ENCODE measurements at regions not wholly inside any gene's neighbourhood (a gene's known extent, or its start where the extent isn't known, plus 50 kb on each side); places are given as distances from the start of the nearest gene placed in this dataset.

DNA sequence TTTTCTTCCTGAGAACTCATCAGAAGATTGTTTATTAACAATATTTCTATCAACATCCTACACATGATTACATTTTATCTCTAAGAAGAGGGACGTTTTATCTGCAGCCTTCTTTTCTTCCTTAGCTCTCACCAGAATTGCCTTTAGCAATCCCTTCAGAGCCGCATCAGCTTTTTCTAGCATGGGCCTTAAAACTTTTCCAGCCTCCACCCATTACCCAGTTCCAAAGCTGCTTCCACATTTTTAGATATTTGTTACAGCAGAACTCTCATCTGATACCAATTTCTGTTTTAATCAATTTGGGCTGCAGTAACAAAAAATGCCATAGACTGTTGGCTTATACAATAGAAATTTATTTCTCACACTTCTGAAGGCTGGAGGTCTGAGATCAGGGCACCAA is 281.5 kb downstream of the THBS2 start:
- CTCF ChIA-PET, result interaction anchor here (0.5 to 2.9 kb wide), 2 partner anchors 15 to 242 kb away, joined by 3 to 11 read pairs; no protein-coding TSS in a partner anchor
- no peak for DNase-seq (ENCODE audit: unreplicated experiment)
- H3K27me3 Mint-ChIP-seq (ENCODE audit: insufficient read depth, unreplicated experiment), result no peaks in the 10 kb centered on the region
- TF ChIP-seq, protein P1, sequence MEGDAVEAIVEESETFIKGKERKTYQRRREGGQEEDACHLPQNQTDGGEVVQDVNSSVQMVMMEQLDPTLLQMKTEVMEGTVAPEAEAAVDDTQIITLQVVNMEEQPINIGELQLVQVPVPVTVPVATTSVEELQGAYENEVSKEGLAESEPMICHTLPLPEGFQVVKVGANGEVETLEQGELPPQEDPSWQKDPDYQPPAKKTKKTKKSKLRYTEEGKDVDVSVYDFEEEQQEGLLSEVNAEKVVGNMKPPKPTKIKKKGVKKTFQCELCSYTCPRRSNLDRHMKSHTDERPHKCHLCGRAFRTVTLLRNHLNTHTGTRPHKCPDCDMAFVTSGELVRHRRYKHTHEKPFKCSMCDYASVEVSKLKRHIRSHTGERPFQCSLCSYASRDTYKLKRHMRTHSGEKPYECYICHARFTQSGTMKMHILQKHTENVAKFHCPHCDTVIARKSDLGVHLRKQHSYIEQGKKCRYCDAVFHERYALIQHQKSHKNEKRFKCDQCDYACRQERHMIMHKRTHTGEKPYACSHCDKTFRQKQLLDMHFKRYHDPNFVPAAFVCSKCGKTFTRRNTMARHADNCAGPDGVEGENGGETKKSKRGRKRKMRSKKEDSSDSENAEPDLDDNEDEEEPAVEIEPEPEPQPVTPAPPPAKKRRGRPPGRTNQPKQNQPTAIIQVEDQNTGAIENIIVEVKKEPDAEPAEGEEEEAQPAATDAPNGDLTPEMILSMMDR (IDR thresholded peaks at IDR 0.05; ENCODE audit: unreplicated experiment), result no peak
- no peaks in the 10 kb centered on the region for H3K4me1 Mint-ChIP-seq (ENCODE audit: insufficient read depth, unreplicated experiment)
- no peak overlapping the region for H3K27ac Mint-ChIP-seq (ENCODE audit: low read depth, unreplicated experiment)
- no TSS peak for BruUV-seq (replicated peaks)
- no peak overlapping the region for H3K4me3 Mint-ChIP-seq (ENCODE audit: unreplicated experiment)
- intact Hi-C loops (cut with micrococcal nuclease), result no loop called here
- no peaks in the 10 kb centered on the region for H3K9me3 Mint-ChIP-seq (ENCODE audit: unreplicated experiment)
- POLR2A ChIA-PET, result no interaction called here
- H3K36me3 Mint-ChIP-seq (ENCODE audit: insufficient read depth, unreplicated experiment), result no peaks in the 10 kb centered on the region

DNA sequence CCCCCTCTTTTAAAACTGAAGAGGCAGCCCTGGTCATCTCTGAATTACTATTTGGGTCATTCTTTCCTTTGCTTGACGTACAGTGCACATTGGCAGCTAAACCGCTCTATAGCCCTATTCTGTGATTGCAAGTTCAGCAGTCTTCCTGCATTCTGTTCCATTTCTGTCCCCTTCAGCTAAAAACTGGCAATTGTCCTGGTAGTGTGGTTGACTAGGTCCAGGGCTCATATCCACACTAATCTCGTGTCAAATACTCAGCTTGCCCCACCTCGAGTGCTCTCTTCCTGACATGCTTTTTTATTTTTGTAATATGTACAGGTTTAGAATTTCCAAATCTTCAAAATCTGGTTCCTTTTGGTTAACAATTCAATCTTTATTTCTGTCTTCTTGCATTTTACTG is 282.1 kb downstream of the THBS2 start:
- ChIA-PET CTCF (interaction anchor here (0.5 to 2.9 kb wide), 2 partner anchors 15 to 243 kb away, joined by 3 to 11 read pairs; no protein-coding TSS in a partner anchor), POLR2A (no interaction called here)
- intact Hi-C loops (cut with micrococcal nuclease), result no loop called here
- TF ChIP-seq, protein P1 (IDR thresholded peaks at IDR 0.05; ENCODE audit: unreplicated experiment), result no peak
- Mint-ChIP-seq H3K9me3 (ENCODE audit: unreplicated experiment) (no peaks in the 10 kb centered on the region), H3K36me3 (ENCODE audit: insufficient read depth, unreplicated experiment) (no peaks in the 10 kb centered on the region), H3K4me3 (ENCODE audit: unreplicated experiment) (no peak overlapping the region), H3K27ac (ENCODE audit: low read depth, unreplicated experiment) (no peak overlapping the region), H3K4me1 (ENCODE audit: insufficient read depth, unreplicated experiment) (no peaks in the 10 kb centered on the region), H3K27me3 (ENCODE audit: insufficient read depth, unreplicated experiment) (no peaks in the 10 kb centered on the region)
- no peak for DNase-seq (ENCODE audit: unreplicated experiment)
- BruUV-seq (replicated peaks), result no TSS peak

DNA sequence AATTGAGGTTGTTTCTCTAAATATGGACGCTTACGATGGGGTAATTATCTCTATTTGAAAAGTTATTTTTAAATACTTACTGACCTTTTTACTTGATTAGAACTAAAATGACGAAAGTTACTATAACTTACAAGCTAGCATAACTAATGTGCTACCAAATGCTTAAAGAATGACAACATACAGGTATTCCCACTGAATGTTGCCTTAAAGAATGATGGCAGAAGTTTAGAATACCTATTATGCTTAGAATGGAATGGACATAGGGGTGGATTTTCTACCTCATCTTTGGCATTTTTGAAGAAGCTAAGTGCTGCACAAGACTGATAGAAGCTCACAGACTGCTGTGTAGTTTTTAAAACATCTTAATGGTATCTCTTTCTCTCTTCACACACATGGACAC is 284.8 kb downstream of the THBS2 start:
- H3K36me3 Mint-ChIP-seq (ENCODE audit: insufficient read depth, unreplicated experiment), result no peaks in the 10 kb centered on the region
- TF ChIP-seq, protein P1 (IDR thresholded peaks at IDR 0.05; ENCODE audit: unreplicated experiment), result no peak
- no peak overlapping the region for H3K4me3 Mint-ChIP-seq (ENCODE audit: unreplicated experiment)
- H3K27me3 Mint-ChIP-seq (ENCODE audit: insufficient read depth, unreplicated experiment), result no peaks in the 10 kb centered on the region
- no peaks in the 10 kb centered on the region for H3K9me3 Mint-ChIP-seq (ENCODE audit: unreplicated experiment)
- H3K4me1 Mint-ChIP-seq (ENCODE audit: insufficient read depth, unreplicated experiment), result no peaks in the 10 kb centered on the region
- BruUV-seq (replicated peaks), result no TSS peak
- intact Hi-C loops (cut with micrococcal nuclease), result no loop called here
- CTCF ChIA-PET, result no interaction called here
- no peak overlapping the region for H3K27ac Mint-ChIP-seq (ENCODE audit: low read depth, unreplicated experiment)
- no peak for DNase-seq (ENCODE audit: unreplicated experiment)
- POLR2A ChIA-PET, result no interaction called here

DNA sequence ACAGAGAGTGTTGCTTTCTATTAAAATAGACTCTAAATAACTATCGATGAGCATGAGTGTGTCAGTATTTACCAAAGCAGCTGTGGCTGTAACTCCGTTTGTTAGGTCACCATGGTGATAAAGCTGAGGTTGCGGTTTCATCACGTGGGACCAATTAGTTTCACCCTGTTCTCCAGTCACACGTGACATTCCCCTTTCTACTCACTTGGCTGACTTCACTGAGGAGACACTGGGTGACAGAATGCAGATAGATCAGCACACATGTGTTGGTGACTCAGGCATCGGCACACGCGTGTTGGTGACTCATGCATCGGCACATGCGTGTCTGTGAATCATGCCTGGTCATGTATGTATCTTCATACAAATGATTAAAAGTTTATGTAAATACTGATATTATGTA is 285.4 kb downstream of the THBS2 start:
- BruUV-seq (replicated peaks), result no TSS peak
- Mint-ChIP-seq H3K4me1 (ENCODE audit: insufficient read depth, unreplicated experiment) (no peaks in the 10 kb centered on the region), H3K27ac (ENCODE audit: low read depth, unreplicated experiment) (no peak overlapping the region), H3K36me3 (ENCODE audit: insufficient read depth, unreplicated experiment) (no peaks in the 10 kb centered on the region), H3K27me3 (ENCODE audit: insufficient read depth, unreplicated experiment) (no peaks in the 10 kb centered on the region), H3K4me3 (ENCODE audit: unreplicated experiment) (no peak overlapping the region), H3K9me3 (ENCODE audit: unreplicated experiment) (no peaks in the 10 kb centered on the region)
- TF ChIP-seq, protein P1 (IDR thresholded peaks at IDR 0.05; ENCODE audit: unreplicated experiment), result no peak
- DNase-seq (ENCODE audit: unreplicated experiment), result no peak
- intact Hi-C loops (cut with micrococcal nuclease), result no loop called here
- ChIA-PET CTCF (no interaction called here), POLR2A (interaction anchor here (0.5 kb wide), 1 partner anchor 44 kb away, joined by 3 read pairs; no protein-coding TSS in a partner anchor)

All from MCF 10A (cell line).